GM12872 (cell line): ENCODE measurements at regions not wholly inside any gene's neighbourhood (a gene's known extent, or its start where the extent isn't known, plus 50 kb on each side); places are given as distances from the start of the nearest gene placed in this dataset.

Source experiments
- CTCF ChIP-seq: IDR thresholded peaks from 3 replicates; pipeline ENCODE4 v1.5.1; 2011; ENCODE audit warnings: low read depth, mild to moderate bottlenecking, low read length, moderate library complexity; ENCODE audit not compliant: insufficient read depth

GRCh38 chr15:62925875-62926274, 116.7 kb upstream of the TPM1 start:
- no peak for TF ChIP-seq CTCF

- TF ChIP-seq CTCF, result no peak
Observed at GRCh38 chr15:62927196-62927595, 115.4 kb upstream of the TPM1 start.

GRCh38 chr15:62927836-62928235, 114.7 kb upstream of the TPM1 start:
- TF ChIP-seq CTCF, result no peak

- no peak for TF ChIP-seq CTCF
Observed at GRCh38 chr15:62928242-62928999, 114.1 kb upstream of the TPM1 start.

- TF ChIP-seq CTCF, result no peak
Observed at GRCh38 chr15:62929000-62929357, 113.6 kb upstream of the TPM1 start.

GRCh38 chr15:62931650-62932049, 110.9 kb upstream of the TPM1 start:
- no peak for TF ChIP-seq CTCF

- TF ChIP-seq CTCF, result no peak
Observed at GRCh38 chr15:62932436-62932835, 110.1 kb upstream of the TPM1 start.
